A673 (cell line): ENCODE measurements at regions not wholly inside any gene's neighbourhood (a gene's known extent, or its start where the extent isn't known, plus 50 kb on each side); places are given as distances from the start of the nearest gene placed in this dataset.

ENCODE experiments used
- CTCF ChIP-seq: fragments of 300-800, 200-600 bp; sonication (generic); conservative IDR thresholded peaks from 2 replicates; pipeline ENCODE4 v1.5.1; 2017; ENCODE audit warnings: low read depth, mild to moderate bottlenecking, antibody characterized with exemption, low read length, moderate library complexity, mixed read lengths
- EZH2 ChIP-seq: fragments of 200-600 bp; sonication (generic); IDR thresholded peaks from 2 replicates; pipeline ENCODE4 v1.6.1; 2017; ENCODE audit warnings: borderline replicate concordance, low read depth, mild to moderate bottlenecking, mixed read lengths, antibody characterized with exemption, low read length; ENCODE audit not compliant: poor library complexity, severe bottlenecking

GRCh38 chr19:14301150-14301549, 80.1 kb upstream of the ADGRE5 start:
- TF ChIP-seq EZH2 = no peak
- no peak for TF ChIP-seq CTCF
